ENCODE measurements at regions not wholly inside any gene's neighbourhood (a gene's known extent, or its start where the extent isn't known, plus 50 kb on each side); places are given as distances from the start of the nearest gene placed in this dataset.
A peak's percentile ranks its signal among the peaks of the same experiment; 100 is the strongest.

DNA sequence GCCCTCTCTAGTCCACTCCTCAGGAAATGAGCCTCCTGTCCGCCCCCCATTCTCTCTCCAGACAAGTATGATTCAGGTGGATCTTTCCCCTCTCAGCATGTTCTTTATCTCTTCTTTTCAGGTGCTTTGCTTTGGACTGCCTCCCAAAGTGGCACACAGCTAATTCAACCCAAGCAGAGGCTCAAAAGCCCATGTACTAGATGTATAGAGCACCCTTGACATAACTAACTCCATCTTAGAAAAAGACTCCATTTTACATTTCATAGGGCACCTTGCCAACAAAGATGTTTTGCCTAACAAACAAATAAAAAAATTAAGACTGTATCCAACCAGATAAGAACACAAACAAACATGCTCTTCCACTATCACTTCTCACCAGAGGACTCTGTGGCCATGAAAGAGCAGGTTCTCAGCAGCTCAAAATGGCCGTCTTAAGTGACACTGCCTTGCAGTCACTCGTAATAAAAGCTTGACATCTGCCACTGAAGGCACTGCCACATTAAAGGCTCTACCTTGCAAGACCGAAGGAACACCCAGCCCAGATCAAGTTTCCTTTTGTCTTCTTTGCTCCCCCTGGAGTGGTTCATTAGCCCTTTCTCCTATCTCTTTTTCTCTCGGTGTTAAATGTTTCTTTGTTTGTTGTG lies 84.9 kb upstream of the TAB3 start:
- TF ChIP-seq, protein P1, sequence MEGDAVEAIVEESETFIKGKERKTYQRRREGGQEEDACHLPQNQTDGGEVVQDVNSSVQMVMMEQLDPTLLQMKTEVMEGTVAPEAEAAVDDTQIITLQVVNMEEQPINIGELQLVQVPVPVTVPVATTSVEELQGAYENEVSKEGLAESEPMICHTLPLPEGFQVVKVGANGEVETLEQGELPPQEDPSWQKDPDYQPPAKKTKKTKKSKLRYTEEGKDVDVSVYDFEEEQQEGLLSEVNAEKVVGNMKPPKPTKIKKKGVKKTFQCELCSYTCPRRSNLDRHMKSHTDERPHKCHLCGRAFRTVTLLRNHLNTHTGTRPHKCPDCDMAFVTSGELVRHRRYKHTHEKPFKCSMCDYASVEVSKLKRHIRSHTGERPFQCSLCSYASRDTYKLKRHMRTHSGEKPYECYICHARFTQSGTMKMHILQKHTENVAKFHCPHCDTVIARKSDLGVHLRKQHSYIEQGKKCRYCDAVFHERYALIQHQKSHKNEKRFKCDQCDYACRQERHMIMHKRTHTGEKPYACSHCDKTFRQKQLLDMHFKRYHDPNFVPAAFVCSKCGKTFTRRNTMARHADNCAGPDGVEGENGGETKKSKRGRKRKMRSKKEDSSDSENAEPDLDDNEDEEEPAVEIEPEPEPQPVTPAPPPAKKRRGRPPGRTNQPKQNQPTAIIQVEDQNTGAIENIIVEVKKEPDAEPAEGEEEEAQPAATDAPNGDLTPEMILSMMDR (conservative IDR thresholded peaks at IDR 0.05; ENCODE audit: low read depth, low read length) = no peak
- H3K79me2 ChIP-seq (ENCODE audit: insufficient read depth, low read depth) = no peaks in the 10 kb centered on the region
- no peaks in the 10 kb centered on the region for H4K20me1 ChIP-seq (ENCODE audit: insufficient read depth)
- H3K4me1 ChIP-seq (ENCODE audit: low read depth, poor library complexity, severe bottlenecking) = no peaks in the 10 kb centered on the region
- no peak overlapping the region for H3K4me2 ChIP-seq
- no peak overlapping the region for H3K27ac ChIP-seq
- no peak overlapping the region for H3K9ac ChIP-seq
- no peak overlapping the region for H2AFZ ChIP-seq (ENCODE audit: low read depth)
- no peaks in the 10 kb centered on the region for H3K36me3 ChIP-seq (ENCODE audit: insufficient read depth)
- no peak overlapping the region for H3K4me3 ChIP-seq (IDR thresholded peaks at IDR 0.05; ENCODE audit: insufficient read depth, low read depth, low read length)
- H3K27me3 ChIP-seq (ENCODE audit: insufficient read depth, low read depth) = no peaks in the 10 kb centered on the region

DNA sequence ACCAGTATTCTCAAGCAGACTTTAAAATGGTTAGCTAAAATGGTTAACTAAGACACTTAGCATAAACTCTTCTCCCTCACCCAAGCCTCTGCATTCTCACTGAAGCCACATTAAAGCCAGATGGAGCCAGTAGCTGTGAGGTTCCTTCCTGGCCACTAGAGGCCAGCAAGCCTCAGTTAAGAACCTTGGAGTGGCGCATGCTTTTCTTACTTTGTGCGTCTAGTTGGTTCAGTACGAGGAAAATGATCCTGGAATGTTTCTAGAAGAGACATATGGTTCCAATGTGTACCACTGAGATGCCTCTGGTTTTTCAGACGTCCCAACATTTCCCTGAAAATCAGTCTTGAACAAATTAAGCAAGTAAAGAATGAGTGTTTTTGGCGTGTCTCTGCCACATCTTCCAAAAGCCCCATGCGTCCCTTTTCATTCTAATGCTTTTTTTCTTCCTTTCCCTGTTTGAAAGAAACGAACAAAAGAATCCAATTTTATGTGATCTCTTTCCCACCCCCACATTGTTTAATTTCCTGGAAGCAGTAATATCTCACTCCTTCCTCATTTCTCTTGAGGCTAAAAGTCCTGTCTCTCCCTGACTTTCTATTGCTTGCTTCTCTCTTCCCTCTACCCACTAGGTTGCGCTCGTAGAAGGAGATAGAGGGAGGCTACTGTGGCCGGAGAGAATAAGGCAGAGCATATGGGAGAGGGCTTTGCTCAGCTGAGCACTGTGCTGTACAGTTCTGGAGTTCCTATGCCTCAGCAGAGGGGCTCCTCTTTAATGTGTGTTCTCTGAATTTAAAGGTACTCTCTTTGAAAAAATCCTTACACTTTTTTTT lies 82.9 kb upstream of the TAB3 start:
- Histone ChIP-seq H3K9ac (0 out of 2 replicates have a peak overlapping the region, but pooled peaks have one; percentile 19), H3K27ac (no peak overlapping the region), H3K27me3 (ENCODE audit: insufficient read depth, low read depth) (no peaks in the 10 kb centered on the region), H3K4me1 (ENCODE audit: low read depth, poor library complexity, severe bottlenecking) (no peaks in the 10 kb centered on the region), H3K4me3 (IDR thresholded peaks at IDR 0.05; ENCODE audit: insufficient read depth, low read depth, low read length) (no peak overlapping the region), H3K4me2 (peak overlapping the region; percentile 33; the same call in 1 of the 2 replicates), H2AFZ (ENCODE audit: low read depth) (peak overlapping the region; percentile 69), H3K79me2 (ENCODE audit: insufficient read depth, low read depth) (no peaks in the 10 kb centered on the region), H3K36me3 (ENCODE audit: insufficient read depth) (no peaks in the 10 kb centered on the region), H4K20me1 (ENCODE audit: insufficient read depth) (no peaks in the 10 kb centered on the region)
- TF ChIP-seq, protein P1 (conservative IDR thresholded peaks at IDR 0.05; ENCODE audit: low read depth, low read length) = peak; percentile 63

DNA sequence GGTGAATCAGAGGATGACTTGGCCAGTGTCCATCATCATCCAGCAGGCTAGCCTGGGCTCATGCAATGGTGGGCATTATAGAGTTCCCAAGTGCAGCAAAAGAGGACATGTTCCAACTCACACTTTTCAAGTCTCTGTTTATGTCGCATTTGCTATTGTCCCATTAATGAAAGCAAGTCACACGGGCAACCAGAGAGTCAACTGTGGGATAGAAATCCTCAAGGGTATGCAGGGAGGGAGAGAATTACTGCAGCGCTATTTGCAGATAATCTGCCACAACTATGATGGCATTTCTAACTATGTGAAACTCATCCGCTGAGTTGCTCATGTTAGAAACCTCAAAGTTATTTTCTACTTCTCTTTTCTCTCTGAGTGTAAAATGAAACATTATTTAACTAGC lies 78.5 kb upstream of the TAB3 start:
- H3K4me2 ChIP-seq = no peak overlapping the region
- H3K4me1 ChIP-seq (ENCODE audit: low read depth, poor library complexity, severe bottlenecking) = no peaks in the 10 kb centered on the region
- H3K36me3 ChIP-seq (ENCODE audit: insufficient read depth) = no peaks in the 10 kb centered on the region
- H3K27ac ChIP-seq = no peak overlapping the region
- no peaks in the 10 kb centered on the region for H3K79me2 ChIP-seq (ENCODE audit: insufficient read depth, low read depth)
- H3K4me3 ChIP-seq (IDR thresholded peaks at IDR 0.05; ENCODE audit: insufficient read depth, low read depth, low read length) = no peak overlapping the region
- no peaks in the 10 kb centered on the region for H3K27me3 ChIP-seq (ENCODE audit: insufficient read depth, low read depth)
- H4K20me1 ChIP-seq (ENCODE audit: insufficient read depth) = no peaks in the 10 kb centered on the region
- TF ChIP-seq, protein P1 (conservative IDR thresholded peaks at IDR 0.05; ENCODE audit: low read depth, low read length) = no peak
- H3K9ac ChIP-seq = no peak overlapping the region
- no peak overlapping the region for H2AFZ ChIP-seq (ENCODE audit: low read depth)

DNA sequence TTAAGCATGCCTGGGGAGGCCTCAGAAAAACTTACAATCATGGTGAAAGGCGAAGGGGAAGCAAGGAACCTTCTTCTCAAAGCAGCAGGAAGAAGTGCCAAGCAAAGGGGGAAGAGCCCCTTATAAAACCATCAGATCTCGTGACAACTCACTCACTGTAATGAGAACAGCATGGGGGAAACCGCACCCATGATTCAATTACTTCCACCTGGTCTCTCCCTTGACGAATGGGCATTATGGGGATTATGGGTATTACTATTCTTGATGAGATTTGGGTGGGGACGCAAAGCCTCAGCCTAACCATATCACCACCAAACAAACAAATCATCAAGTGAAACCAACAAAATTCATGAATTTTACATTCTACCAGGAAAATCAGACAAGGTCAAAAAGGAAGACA lies 76.7 kb upstream of the TAB3 start:
- Histone ChIP-seq H3K36me3 (ENCODE audit: insufficient read depth) (no peaks in the 10 kb centered on the region), H3K9ac (no peak overlapping the region), H3K79me2 (ENCODE audit: insufficient read depth, low read depth) (no peaks in the 10 kb centered on the region), H4K20me1 (ENCODE audit: insufficient read depth) (no peaks in the 10 kb centered on the region), H3K4me1 (ENCODE audit: low read depth, poor library complexity, severe bottlenecking) (no peaks in the 10 kb centered on the region), H3K27ac (no peak overlapping the region), H3K27me3 (ENCODE audit: insufficient read depth, low read depth) (no peaks in the 10 kb centered on the region), H2AFZ (ENCODE audit: low read depth) (no peak overlapping the region), H3K4me2 (no peak overlapping the region), H3K4me3 (IDR thresholded peaks at IDR 0.05; ENCODE audit: insufficient read depth, low read depth, low read length) (no peak overlapping the region)
- TF ChIP-seq, protein P1 (conservative IDR thresholded peaks at IDR 0.05; ENCODE audit: low read depth, low read length) = no peak
